DMS 273 (cell line): ENCODE measurements at regions not wholly inside any gene's neighbourhood (a gene's known extent, or its start where the extent isn't known, plus 50 kb on each side); places are given as distances from the start of the nearest gene placed in this dataset.

Source experiments
- DNase-seq: peaks from one replicate; lab custom pipeline; 2025; ENCODE audit not compliant: unreplicated experiment; lab: John Stamatoyannopoulos, UW

- DNase-seq, result no peak
Observed at GRCh38 chrX:82912382-82912781, 595.7 kb upstream of the POU3F4 start.

GRCh38 chrX:82934980-82935379, 573.1 kb upstream of the POU3F4 start:
- DNase-seq, result no peak

- DNase-seq, result no peak
Observed at GRCh38 chrX:82945332-82945731, 562.8 kb upstream of the POU3F4 start.

GRCh38 chrX:82961129-82961528, 547.0 kb upstream of the POU3F4 start:
- peak; percentile 13 for DNase-seq

- DNase-seq, result no peak
Observed at GRCh38 chrX:82973646-82974045, 534.4 kb upstream of the POU3F4 start.

DNA sequence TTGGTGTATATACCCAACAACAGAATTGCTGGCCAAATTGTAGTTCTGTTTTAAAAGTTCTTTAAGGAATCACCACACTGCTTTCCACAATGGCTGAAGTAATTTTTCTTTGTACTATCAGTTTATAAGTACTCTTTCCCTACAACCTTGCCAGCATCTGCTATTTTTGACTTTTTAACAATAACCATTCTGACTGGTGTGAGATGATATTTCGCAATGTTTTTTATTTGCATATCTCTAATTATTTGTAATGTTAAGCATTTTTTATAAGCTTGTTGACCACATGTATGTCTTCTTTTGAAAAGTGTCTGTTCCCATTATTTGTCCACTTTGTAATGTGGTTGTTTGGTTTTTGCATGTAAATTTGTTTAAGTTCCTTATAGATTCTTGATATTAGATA, 509.9 kb upstream of the POU3F4 start:
- no peak for DNase-seq

DNA sequence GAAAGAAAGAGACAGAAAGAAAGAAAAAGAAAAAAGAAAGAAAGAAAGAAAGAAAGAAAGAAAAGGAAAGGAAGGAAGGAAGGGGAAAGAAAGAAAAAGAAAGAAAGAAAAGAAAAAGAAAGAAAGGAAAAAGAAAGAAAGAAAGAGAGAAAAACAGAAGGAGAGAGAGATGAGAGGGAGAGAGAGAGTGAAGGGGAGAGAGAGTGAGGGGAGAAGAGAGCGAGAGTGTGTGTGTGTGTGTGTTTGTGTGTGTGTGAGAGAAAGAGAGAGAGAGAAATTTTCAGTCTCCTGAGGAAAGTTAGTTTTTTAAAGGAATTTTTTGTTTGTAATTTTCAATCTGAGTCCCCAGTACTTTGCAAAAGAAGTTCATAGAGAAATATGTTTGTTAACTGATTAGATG, 504.1 kb upstream of the POU3F4 start:
- DNase-seq, result no peak

GRCh38 chrX:83008415-83008814, 499.7 kb upstream of the POU3F4 start:
- peak; percentile 49 for DNase-seq

DNA sequence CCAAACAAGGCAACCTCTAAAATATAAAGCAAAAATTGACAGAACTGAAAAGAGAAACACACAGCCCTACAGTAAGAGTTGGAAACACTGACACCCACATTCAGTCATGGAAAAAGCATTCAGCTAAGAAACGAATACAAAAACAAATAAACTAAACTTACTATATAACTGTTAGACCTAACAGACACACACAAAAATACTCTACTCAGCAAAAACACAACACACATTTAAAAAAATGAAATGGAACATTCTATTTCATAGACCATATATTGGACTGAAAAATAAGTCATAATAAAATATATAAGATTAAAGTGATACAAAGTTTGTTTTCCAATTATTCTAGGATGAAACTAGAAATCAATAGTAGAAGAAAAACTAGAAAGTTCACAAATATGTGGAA, 488.8 kb upstream of the POU3F4 start:
- no peak for DNase-seq

DNA sequence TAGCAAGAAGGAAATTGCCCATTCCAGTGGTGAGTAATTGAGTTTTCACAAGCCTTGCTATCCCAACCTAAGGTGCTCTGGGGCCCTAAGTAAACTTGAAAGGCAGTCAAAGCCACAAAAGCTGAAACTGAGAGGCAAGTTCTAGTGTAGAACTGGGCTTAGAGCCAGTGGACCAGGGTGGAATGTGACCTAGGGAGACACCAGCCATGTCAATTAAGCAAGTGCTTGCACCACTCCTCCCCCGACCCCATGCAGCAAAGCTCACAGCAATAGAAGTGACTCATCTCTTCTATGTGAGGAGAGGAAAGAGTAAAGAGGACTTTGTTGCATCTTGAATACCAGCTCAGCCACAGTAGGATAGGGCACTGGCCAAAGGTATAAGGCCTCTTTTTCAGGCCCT, 486.1 kb upstream of the POU3F4 start:
- no peak for DNase-seq
